ENCODE measurements at regions not wholly inside any gene's neighbourhood (a gene's known extent, or its start where the extent isn't known, plus 50 kb on each side); places are given as distances from the start of the nearest gene placed in this dataset.

- no peak overlapping the region for H3K4me2 ChIP-seq (ENCODE audit: low read depth, low read length)
- no peak overlapping the region for H3K4ac ChIP-seq (ENCODE audit: low read depth, low read length)
- 17% methylated on average over 1 of the region's 3 CpGs; no CpG with 5 or more reads in 1 of the 2 experiments for WGBS, 2 experiments (ENCODE audit: extremely low coverage in 2 of 2, insufficient read length in 1 of 2)
- H4K8ac ChIP-seq (ENCODE audit: low read depth in 2 of 2, low read length in 2 of 2), result peak overlapping the region in 1 of 2 experiments; percentile 18; a peak in 1 of 4 replicates
- H2BK20ac ChIP-seq (ENCODE audit: low read depth, low read length), result peak overlapping the region; percentile 55
- no TSS peak for BruUV-seq (replicated peaks)
- H3K56ac ChIP-seq (ENCODE audit: extremely low read depth, insufficient read depth, low read length), result no peak overlapping the region
- no peaks in the 10 kb centered on the region for H3K36me3 ChIP-seq (ENCODE audit: control insufficient read depth, insufficient read depth, low read length)
- in situ Hi-C loops (cut with MboI; ENCODE audit: low sequenced_read_pairs), result no loop called here
- H3K79me1 ChIP-seq (ENCODE audit: low read depth in 1 of 2, low read length in 2 of 2), result no peaks in the 10 kb centered on the region
- ATAC-seq (ENCODE audit: low read depth) (no peak), DNase-seq (peak; percentile 83)
- H3K18ac ChIP-seq (ENCODE audit: low read depth, low read length), result no peak overlapping the region
- no peak overlapping the region for H3K23ac ChIP-seq (ENCODE audit: low read depth, low read length)
- H3K27me3 ChIP-seq (ENCODE audit: control insufficient read depth, insufficient read depth, low read length), result no peaks in the 10 kb centered on the region
- H2AK9ac ChIP-seq (replicated peaks; ENCODE audit: low read depth, low read length, poor library complexity), result no peak overlapping the region
- POLR2A ChIA-PET (ENCODE audit: unreplicated experiment), result no interaction called here
- H2BK120ac ChIP-seq (ENCODE audit: low read depth, low read length), result peak overlapping the region; percentile 61; the same call in 1 of the 2 replicates
- H3K27ac ChIP-seq (ENCODE audit: insufficient read depth, low read length), result no peak overlapping the region
- CTCF ChIA-PET, result no interaction called here
- no peaks in the 10 kb centered on the region for H3K9me3 ChIP-seq (ENCODE audit: control insufficient read depth, insufficient read depth, low read length)
- H2AK5ac ChIP-seq (ENCODE audit: low read depth, low read length), result no peak overlapping the region
- dilution Hi-C loops (cut with HindIII; ENCODE audit: low sequenced_read_pairs, unreplicated experiment), result no loop called here
- H2BK5ac ChIP-seq (ENCODE audit: low read depth, low read length, poor library complexity, severe bottlenecking), result no peak overlapping the region
- H4K91ac ChIP-seq (ENCODE audit: insufficient read depth, low read depth, low read length), result no peak overlapping the region
- no peak overlapping the region for H3K9ac ChIP-seq (ENCODE audit: low read depth, low read length)
- no peak overlapping the region for H2BK15ac ChIP-seq (ENCODE audit: low read depth, low read length)
- no peak overlapping the region for H4K5ac ChIP-seq (ENCODE audit: low read depth, low read length)
- no peaks in the 10 kb centered on the region for H4K20me1 ChIP-seq (ENCODE audit: insufficient read depth, low read length)
- 0 out of 2 replicates have a peak overlapping the region, but pooled peaks have one; percentile 34 for H3K14ac ChIP-seq (replicated peaks; ENCODE audit: low read depth, low read length)
- H3K4me1 ChIP-seq (ENCODE audit: control insufficient read depth, insufficient read depth, low read length), result peaks cover 3% of the 10 kb centered on the region; the same call in 1 of the 2 replicates
- no peak overlapping the region for H2AFZ ChIP-seq (replicated peaks; ENCODE audit: low read length, poor library complexity)
- intact Hi-C loops (cut with micrococcal nuclease), result no loop called here
- TF ChIP-seq FOS (IDR thresholded peaks at IDR 0.05; ENCODE audit: low read depth, low read length) (0 out of 2 replicates have a peak, but pooled peaks have one; percentile 22), USF2 (IDR thresholded peaks at IDR 0.05; ENCODE audit: low read depth, low read length) (peak; percentile 48), RAD21 (IDR thresholded peaks at IDR 0.05; ENCODE audit: low read length) (no peak)
- no peak overlapping the region for H3K4me3 ChIP-seq (ENCODE audit: insufficient read depth, low read depth, low read length)
- no peaks in the 10 kb centered on the region for H3K9me1 ChIP-seq (ENCODE audit: insufficient read depth, low read length)
Observed at GRCh38 chr3:20573175-20573574, 387.2 kb upstream of the SGO1 start.
